ENCODE measurements at regions not wholly inside any gene's neighbourhood (a gene's known extent, or its start where the extent isn't known, plus 50 kb on each side); places are given as distances from the start of the nearest gene placed in this dataset.

GRCh38 chr3:124381575-124382333, 348.5 kb upstream of the UMPS start:
- DNase-seq: no peak

- DNase-seq: no peak
These were observed 347.2 kb upstream of the UMPS start for GRCh38 chr3:124383051-124383450.

GRCh38 chr3:124383846-124384466, 346.3 kb upstream of the UMPS start:
- DNase-seq: no peak

DNA sequence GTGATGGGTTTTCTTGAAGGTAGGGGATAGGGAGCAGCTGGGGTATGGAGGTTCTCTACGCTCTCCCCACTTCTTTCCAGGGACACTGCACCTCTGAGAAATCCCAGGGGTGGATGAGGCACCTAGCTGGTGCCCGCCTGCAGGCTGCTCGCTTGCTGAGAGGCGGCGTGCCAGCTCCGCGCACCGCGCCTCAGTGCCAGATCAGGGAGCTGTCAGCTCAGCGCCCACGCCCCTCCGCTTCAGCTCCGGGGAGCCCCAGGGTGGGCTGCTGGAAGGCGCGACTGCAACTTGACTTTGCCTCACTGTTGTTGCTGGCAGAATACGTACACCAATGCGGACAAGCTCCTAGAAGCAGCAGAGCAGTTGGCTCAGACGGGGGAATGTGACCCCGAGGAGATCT, 345.7 kb upstream of the UMPS start:
- DNase-seq: no peak

DNA sequence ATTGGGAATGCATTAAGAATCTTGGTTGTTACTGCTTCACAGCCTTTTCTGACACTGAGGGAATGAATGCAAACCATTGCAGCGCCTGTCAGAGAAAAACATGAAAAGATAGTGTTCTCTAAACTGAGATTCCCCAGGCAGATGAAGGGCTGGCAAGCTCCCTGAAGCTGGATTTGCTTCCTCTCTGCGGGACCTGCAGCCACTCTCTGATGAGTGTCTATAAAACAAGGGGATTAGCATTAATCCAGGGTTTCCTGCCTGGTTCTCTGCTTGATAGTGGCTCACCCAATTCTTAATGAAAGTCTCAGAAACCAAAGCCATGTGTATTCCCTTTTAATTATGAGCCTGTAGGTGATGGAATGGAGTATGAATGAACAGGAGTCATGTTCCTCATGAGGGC, 344.3 kb upstream of the UMPS start:
- DNase-seq: no peak

DNA sequence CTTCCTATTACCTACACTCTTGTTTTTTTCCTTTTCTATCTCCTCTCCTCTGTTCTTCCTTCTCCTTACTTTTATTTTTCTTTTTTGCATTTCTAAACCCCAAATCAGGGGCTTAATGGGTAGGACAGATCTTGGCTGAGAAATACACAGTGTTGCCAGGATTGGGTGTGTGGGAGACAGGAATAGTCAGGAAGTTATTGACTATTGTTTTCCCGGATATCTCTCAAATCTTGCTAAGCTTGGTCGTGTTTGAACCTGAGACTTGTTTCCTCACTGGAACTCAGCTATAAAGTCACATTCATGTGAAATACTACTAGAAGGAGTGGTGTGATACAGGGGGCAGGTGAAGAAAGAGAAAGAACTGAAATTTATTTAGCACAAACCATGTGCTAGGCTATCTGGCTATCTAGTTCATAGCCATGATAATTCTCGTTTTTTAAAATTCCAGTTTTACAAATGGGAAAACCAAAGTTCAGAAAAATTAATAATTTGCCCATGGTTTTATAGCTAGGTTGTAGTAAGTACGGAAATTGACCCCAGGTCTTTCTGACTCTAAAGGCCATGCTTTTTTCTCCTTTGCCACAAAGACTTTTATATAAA, 343.2 kb upstream of the UMPS start:
- no peak for DNase-seq

- DNase-seq: no peak
These were observed 338.5 kb upstream of the UMPS start for GRCh38 chr3:124391774-124392173.

DNA sequence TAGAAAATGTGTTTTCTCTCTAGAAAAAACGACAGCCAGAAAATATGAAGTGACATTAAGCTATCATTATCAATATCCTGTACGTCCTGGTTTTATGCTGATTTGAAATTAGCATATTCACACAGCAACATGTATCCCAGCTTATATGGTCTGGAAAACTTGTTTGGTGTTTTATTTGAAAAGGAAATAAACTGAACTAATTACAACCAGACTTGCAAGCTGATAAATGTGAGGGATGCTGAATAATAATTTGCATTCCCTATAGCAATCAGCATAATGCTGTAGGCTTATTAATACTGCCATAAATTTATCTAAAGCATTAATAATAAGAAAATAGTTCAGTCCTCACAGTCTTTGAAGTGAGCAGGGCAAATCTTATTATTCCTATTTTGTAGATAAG, 336.9 kb upstream of the UMPS start:
- DNase-seq: no peak

DNA sequence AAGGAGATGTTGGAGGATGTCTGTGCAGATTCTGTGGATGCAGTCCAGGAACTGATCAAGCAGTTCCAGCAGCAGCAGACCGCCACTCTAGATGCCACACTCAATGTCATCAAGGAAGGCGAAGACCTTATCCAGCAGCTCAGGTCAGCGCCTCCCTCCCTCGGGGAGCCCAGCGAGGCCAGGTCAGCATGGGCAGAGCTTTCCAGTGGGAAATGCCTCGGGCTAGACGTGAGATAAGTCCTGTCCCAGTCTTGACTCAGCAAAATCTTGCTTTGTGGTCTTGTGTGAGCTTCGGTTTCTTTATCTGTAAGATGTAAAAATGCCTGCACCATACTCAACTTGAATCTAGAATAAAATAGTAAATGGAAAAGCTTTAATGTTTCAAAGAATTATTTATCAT, 335.1 kb upstream of the UMPS start:
- no peak for DNase-seq

- DNase-seq: peak; percentile 7
These were observed 334.5 kb upstream of the UMPS start for GRCh38 chr3:124395584-124396338.

GRCh38 chr3:124396339-124396950, 333.8 kb upstream of the UMPS start:
- DNase-seq: no peak

- DNase-seq: no peak
These were observed 333.2 kb upstream of the UMPS start for GRCh38 chr3:124397088-124397487.

DNA sequence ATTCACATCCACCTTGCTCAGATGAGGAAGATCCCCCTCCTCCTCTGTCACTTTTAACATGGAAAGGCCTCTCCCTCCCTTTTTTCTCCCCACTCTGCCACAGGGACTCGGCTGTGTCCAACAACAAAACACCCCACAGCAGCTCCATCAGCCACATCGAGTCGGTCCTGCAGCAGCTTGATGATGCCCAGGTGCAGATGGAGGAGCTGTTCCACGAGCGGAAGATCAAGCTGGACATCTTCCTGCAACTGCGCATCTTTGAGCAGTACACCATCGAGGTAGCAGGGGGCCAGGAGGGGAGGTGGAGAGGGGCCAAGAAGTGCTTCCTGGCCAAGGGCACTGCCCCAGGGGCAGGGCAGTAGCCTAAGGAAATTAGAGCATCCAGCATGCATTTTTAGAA, 331.7 kb upstream of the UMPS start:
- DNase-seq: no peak

DNA sequence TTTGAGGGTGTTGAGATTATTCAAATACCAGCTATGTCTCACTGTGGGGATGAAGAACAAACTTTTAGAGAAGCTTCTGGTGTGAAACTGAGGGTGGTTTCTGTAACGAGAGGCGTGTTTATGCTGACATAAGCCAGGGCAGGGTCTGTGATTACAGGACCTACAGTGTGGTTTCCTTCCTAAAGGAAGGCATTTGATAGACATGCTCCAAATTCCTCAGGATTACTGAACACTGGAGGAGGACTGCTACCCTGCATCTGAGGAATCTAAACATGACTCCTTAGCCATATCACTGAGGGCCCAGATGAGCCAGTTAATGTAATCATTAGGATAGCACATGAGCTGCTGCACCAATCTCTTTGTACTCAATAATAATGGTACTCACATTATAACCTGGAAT, 328.4 kb upstream of the UMPS start:
- DNase-seq: no peak

GRCh38 chr3:124402791-124403190, 327.5 kb upstream of the UMPS start:
- DNase-seq: no peak

- no peak for DNase-seq
These were observed 325.6 kb upstream of the UMPS start for GRCh38 chr3:124404621-124405020.

- DNase-seq: no peak
These were observed 323.0 kb upstream of the UMPS start for GRCh38 chr3:124407260-124407659.

- DNase-seq: no peak
These were observed 320.5 kb upstream of the UMPS start for GRCh38 chr3:124409650-124410275.

GRCh38 chr3:124410471-124410870, 319.8 kb upstream of the UMPS start:
- DNase-seq: no peak

DNA sequence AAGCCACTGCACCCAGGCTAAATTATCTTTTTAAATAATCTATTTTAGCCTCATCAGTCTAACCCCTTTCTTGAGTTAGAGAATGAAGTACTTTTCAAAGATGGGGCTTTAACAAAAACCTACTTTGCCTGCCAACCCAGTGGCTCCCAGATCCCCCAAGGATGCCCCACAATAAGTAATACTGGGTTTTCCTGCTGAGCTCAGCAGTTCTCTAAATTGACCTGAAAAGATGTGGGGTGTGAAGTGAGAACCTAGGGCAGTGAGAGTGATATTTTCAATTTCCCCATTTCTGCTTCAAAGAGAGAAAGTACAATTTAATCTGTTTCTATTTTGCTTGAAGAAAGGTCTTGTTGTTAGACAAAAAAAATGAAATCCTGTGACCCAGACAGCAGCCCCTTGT, 318.5 kb upstream of the UMPS start:
- no peak for DNase-seq

DNA sequence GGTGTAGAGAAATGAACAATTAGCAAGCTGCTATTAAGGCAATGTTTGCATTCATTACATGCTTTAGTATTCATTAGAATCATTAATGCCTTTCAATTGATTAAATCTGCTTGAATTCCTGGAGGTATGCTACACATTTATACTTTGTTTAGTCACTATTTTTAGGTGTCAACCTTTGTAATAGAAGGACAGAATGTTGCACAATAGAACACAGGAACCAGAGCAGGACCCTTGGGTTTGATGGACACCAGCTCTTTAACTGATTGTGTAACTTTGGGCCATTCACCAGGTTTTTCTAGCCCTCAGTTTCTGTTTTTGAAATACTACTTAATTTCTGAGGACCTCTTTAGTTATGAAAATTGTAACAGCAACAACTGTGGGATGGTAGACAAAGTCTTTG, 317.6 kb upstream of the UMPS start:
- DNase-seq: no peak

- DNase-seq: no peak
These were observed 316.9 kb upstream of the UMPS start for GRCh38 chr3:124413393-124413792.

Measured in DMS 273 treated with DMSO at 0.1 percent for 48 hours (cell line).